MM.1S (cell line): ENCODE measurements at regions not wholly inside any gene's neighbourhood (a gene's known extent, or its start where the extent isn't known, plus 50 kb on each side); places are given as distances from the start of the nearest gene placed in this dataset.

Experiments used
- DNase-seq: peaks from one replicate; pipeline ENCODE4 v3.0.0-alpha.2; 2015
- H2AFZ ChIP-seq: fragments of 300-600 bp; sonication (generic); 2 replicates; pipeline ENCODE4 v1.6.0; 2016; ENCODE audit warnings: antibody characterized with exemption, low read length
- H3F3A ChIP-seq: fragments of 300-600 bp; sonication (generic); 2 replicates; pipeline ENCODE4 v1.6.1; 2016; ENCODE audit warnings: mild to moderate bottlenecking, antibody characterized with exemption, low read length, moderate library complexity, mixed read lengths; ENCODE audit not compliant: insufficient read depth
- H3K27ac ChIP-seq: fragments of 300-600 bp; sonication (generic); 2 replicates; pipeline ENCODE4 v1.5.1; 2016; ENCODE audit warnings: mild to moderate bottlenecking, low read length
- H3K27me3 ChIP-seq: fragments of 300-600 bp; sonication (generic); replicated peaks from 2 replicates; pipeline ENCODE4 v1.6.0; 2016; ENCODE audit warnings: low read length; ENCODE audit not compliant: insufficient read depth
- H3K36me3 ChIP-seq: fragments of 300-600 bp; sonication (generic); replicated peaks from 2 replicates; pipeline ENCODE4 v1.6.1; 2016; ENCODE audit warnings: mild to moderate bottlenecking, low read length, mixed read lengths; ENCODE audit not compliant: insufficient read depth
- H3K4me1 ChIP-seq: fragments of 300-600 bp; sonication (generic); 2 replicates; pipeline ENCODE4 v1.6.1; 2016; ENCODE audit warnings: low read length, mixed read lengths
- H3K4me2 ChIP-seq: fragments of 300-600 bp; sonication (generic); 2 replicates; pipeline ENCODE4 v1.6.0; 2016; ENCODE audit warnings: low read depth, low read length
- H3K4me3 ChIP-seq: fragments of 300-600 bp; sonication (generic); 2 replicates; pipeline ENCODE4 v1.5.1; 2016; ENCODE audit warnings: low read length, mixed read lengths
- H3K79me2 ChIP-seq: fragments of 300-600 bp; sonication (generic); 2 replicates; pipeline ENCODE4 v1.6.1; 2016; ENCODE audit warnings: mixed run types, low read length, mixed read lengths
- H3K9ac ChIP-seq: fragments of 300-600 bp; sonication (generic); 2 replicates; pipeline ENCODE4 v1.6.1; 2016; ENCODE audit warnings: low read length, mixed read lengths
- H3K9me2 ChIP-seq: fragments of 300-600 bp; sonication (generic); replicated peaks from 2 replicates; pipeline ENCODE4 v1.6.1; 2016; ENCODE audit warnings: mild to moderate bottlenecking, low read length, mixed read lengths; ENCODE audit not compliant: insufficient read depth
- H3K9me3 ChIP-seq: fragments of 300-600 bp; sonication (generic); replicated peaks from 2 replicates; pipeline ENCODE4 v1.6.1; 2016; ENCODE audit warnings: mild to moderate bottlenecking, low read length, mixed read lengths; ENCODE audit not compliant: insufficient read depth
- H4K20me1 ChIP-seq: fragments of 300-600 bp; sonication (generic); 2 replicates; pipeline ENCODE4 v1.6.1; 2016; ENCODE audit warnings: mild to moderate bottlenecking, low read length, moderate library complexity, mixed read lengths; ENCODE audit not compliant: insufficient read depth
- EZH2 ChIP-seq: fragments of 300-600 bp; sonication (generic); optimal IDR thresholded peaks from 2 replicates; pipeline ENCODE3; 2017; ENCODE audit warnings: low read depth, mild to moderate bottlenecking, antibody characterized with exemption, low read length, mixed read lengths
- EZH2phosphoT487 ChIP-seq: fragments of 300-600 bp; sonication (generic); IDR thresholded peaks from 2 replicates; pipeline ENCODE4 v1.6.1; 2018; ENCODE audit warnings: antibody characterized with exemption, low read length
- TF ChIP-seq, protein P1 (sequence below): fragments of 300-600 bp; sonication (generic); IDR thresholded peaks from 2 replicates; pipeline ENCODE4 v1.5.1; 2016; ENCODE audit warnings: antibody characterized with exemption, low read length, mixed read lengths

DNA sequence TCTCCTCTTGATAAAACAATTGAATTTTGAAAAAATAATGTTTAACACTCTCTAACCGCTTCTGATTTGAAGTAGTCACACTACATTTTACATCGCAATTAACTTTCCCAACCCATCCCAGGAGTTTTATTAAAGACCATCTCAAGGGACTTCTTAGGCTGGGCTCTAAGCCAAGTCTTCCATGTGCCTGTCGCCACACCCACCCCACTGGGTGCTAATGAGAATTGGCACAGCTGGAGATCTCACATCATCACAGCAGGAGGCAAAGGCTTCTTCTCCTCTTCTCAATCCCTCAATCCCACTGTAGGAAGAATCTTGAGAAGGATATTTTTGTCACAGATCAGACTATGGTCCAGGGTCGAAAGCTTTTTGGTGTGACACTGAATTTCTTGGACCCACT is 328.9 kb downstream of the NUF2 start:
- no peaks in the 10 kb centered on the region for H3K4me1 ChIP-seq
- no peak overlapping the region for H3K4me2 ChIP-seq
- no peaks in the 10 kb centered on the region for H3K36me3 ChIP-seq
- H3K27ac ChIP-seq: no peak overlapping the region
- no peak overlapping the region for H2AFZ ChIP-seq
- no peaks in the 10 kb centered on the region for H3F3A ChIP-seq
- TF ChIP-seq EZH2phosphoT487: no peak
- TF ChIP-seq, protein P1, sequence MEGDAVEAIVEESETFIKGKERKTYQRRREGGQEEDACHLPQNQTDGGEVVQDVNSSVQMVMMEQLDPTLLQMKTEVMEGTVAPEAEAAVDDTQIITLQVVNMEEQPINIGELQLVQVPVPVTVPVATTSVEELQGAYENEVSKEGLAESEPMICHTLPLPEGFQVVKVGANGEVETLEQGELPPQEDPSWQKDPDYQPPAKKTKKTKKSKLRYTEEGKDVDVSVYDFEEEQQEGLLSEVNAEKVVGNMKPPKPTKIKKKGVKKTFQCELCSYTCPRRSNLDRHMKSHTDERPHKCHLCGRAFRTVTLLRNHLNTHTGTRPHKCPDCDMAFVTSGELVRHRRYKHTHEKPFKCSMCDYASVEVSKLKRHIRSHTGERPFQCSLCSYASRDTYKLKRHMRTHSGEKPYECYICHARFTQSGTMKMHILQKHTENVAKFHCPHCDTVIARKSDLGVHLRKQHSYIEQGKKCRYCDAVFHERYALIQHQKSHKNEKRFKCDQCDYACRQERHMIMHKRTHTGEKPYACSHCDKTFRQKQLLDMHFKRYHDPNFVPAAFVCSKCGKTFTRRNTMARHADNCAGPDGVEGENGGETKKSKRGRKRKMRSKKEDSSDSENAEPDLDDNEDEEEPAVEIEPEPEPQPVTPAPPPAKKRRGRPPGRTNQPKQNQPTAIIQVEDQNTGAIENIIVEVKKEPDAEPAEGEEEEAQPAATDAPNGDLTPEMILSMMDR: no peak
- TF ChIP-seq EZH2: no peak
- no peaks in the 10 kb centered on the region for H3K9me2 ChIP-seq
- no peaks in the 10 kb centered on the region for H3K9me3 ChIP-seq
- no peaks in the 10 kb centered on the region for H3K27me3 ChIP-seq
- no peaks in the 10 kb centered on the region for H3K79me2 ChIP-seq
- H3K9ac ChIP-seq: no peak overlapping the region
- no peaks in the 10 kb centered on the region for H4K20me1 ChIP-seq
- no peak for DNase-seq
- H3K4me3 ChIP-seq: no peak overlapping the region

GRCh38 chr1:163652441-163652840 is 330.7 kb downstream of the NUF2 start:
- Histone ChIP-seq H3K9me2 (no peaks in the 10 kb centered on the region), H2AFZ (no peak overlapping the region)
- TF ChIP-seq EZH2phosphoT487 (no peak), EZH2 (no peak)
- TF ChIP-seq, protein P1: no peak

GRCh38 chr1:163655565-163655964 is 333.8 kb downstream of the NUF2 start:
- Histone ChIP-seq H3K27ac (no peak overlapping the region), H3K9ac (no peak overlapping the region), H3K4me1 (no peaks in the 10 kb centered on the region), H4K20me1 (no peaks in the 10 kb centered on the region), H3K9me2 (no peaks in the 10 kb centered on the region), H3K36me3 (no peaks in the 10 kb centered on the region), H3K79me2 (no peaks in the 10 kb centered on the region), H3K27me3 (no peaks in the 10 kb centered on the region), H2AFZ (no peak overlapping the region), H3K4me2 (no peak overlapping the region), H3K4me3 (no peak overlapping the region), H3F3A (no peaks in the 10 kb centered on the region), H3K9me3 (no peaks in the 10 kb centered on the region)
- DNase-seq: no peak
- TF ChIP-seq, protein P1: no peak
- TF ChIP-seq EZH2phosphoT487 (no peak), EZH2 (no peak)

More at GRCh38 chr1:163652441-163652840, 330.7 kb downstream of the NUF2 start:
- H3K9ac ChIP-seq: no peak overlapping the region
- H4K20me1 ChIP-seq: no peaks in the 10 kb centered on the region
- no peaks in the 10 kb centered on the region for H3K4me1 ChIP-seq
- no peaks in the 10 kb centered on the region for H3K27me3 ChIP-seq
- no peaks in the 10 kb centered on the region for H3F3A ChIP-seq
- no peak overlapping the region for H3K4me3 ChIP-seq
- no peak for DNase-seq
- no peak overlapping the region for H3K27ac ChIP-seq
- H3K9me3 ChIP-seq: no peaks in the 10 kb centered on the region
- no peaks in the 10 kb centered on the region for H3K36me3 ChIP-seq
- no peak overlapping the region for H3K4me2 ChIP-seq
- H3K79me2 ChIP-seq: no peaks in the 10 kb centered on the region
